Peyer's patch (tissue), 4 donors: ENCODE measurements at regions not wholly inside any gene's neighbourhood (a gene's known extent, or its start where the extent isn't known, plus 50 kb on each side); places are given as distances from the start of the nearest gene placed in this dataset.

ENCODE experiments used
- POLR2A ChIP-seq, 2 donors: fragments of 450-650 bp; IDR thresholded peaks; one replicate each; pipeline ENCODE4 v1.5.1; 2017; ENCODE audit warnings: antibody characterized with exemption in 2 of 2, mild to moderate bottlenecking in 2 of 2, moderate library complexity in 2 of 2
- TF ChIP-seq, protein P1 (sequence below), 6 experiments: fragments of 450-650 bp in 4 of 6; fragments of 200-600 bp in 2 of 6; sonication (generic) in 1 of 6; IDR thresholded peaks; one replicate each; pipeline ENCODE4 v1.5.1; 2017 to 2019; ENCODE audit warnings: antibody characterized with exemption in 6 of 6, mild to moderate bottlenecking in 3 of 6, moderate library complexity in 1 of 6

DNA sequence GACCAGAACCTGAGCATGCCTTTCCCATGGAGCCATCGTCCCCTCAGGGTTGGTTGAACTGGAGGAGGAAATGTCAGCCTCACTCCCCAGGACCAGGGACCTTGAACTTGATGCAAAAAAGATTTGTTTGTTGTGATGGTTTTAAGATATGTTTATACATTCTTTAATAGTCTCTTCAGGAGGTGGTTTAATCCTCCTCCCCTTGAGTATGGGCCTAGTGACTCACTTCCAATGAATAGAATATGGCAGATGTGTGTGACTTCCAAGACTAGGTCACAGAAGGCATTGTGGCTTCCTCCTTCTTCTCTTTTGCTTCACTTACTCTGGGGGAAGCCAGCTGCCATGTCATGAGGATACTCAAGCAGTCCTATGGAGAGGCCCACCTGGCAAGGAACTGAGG lies 81.7 kb upstream of the WNT4 start:
- TF ChIP-seq, protein P1, sequence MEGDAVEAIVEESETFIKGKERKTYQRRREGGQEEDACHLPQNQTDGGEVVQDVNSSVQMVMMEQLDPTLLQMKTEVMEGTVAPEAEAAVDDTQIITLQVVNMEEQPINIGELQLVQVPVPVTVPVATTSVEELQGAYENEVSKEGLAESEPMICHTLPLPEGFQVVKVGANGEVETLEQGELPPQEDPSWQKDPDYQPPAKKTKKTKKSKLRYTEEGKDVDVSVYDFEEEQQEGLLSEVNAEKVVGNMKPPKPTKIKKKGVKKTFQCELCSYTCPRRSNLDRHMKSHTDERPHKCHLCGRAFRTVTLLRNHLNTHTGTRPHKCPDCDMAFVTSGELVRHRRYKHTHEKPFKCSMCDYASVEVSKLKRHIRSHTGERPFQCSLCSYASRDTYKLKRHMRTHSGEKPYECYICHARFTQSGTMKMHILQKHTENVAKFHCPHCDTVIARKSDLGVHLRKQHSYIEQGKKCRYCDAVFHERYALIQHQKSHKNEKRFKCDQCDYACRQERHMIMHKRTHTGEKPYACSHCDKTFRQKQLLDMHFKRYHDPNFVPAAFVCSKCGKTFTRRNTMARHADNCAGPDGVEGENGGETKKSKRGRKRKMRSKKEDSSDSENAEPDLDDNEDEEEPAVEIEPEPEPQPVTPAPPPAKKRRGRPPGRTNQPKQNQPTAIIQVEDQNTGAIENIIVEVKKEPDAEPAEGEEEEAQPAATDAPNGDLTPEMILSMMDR (IDR thresholded peaks at IDR 0.05): no peak
- TF ChIP-seq POLR2A (IDR thresholded peaks at IDR 0.05): no peak
